Suprapubic skin (tissue), 3 donors: ENCODE measurements at regions not wholly inside any gene's neighbourhood (a gene's known extent, or its start where the extent isn't known, plus 50 kb on each side); places are given as distances from the start of the nearest gene placed in this dataset.

Source experiments
- CTCF ChIP-seq, 2 donors: fragments of 200-600 bp in 1 of 2; fragments of 450-650 bp in 1 of 2; sonication (generic) in 1 of 2; IDR thresholded peaks; one replicate each; pipeline ENCODE4 v1.5.1; 2016 to 2019; ENCODE audit warnings: antibody characterized with exemption in 2 of 2, mild to moderate bottlenecking in 1 of 2, moderate library complexity in 1 of 2
- EP300 ChIP-seq: sonication (generic); formaldehyde crosslinking; IDR thresholded peaks from one replicate; pipeline ENCODE4 v1.6.1; 2017; ENCODE audit warnings: antibody characterized with exemption

- no peak for TF ChIP-seq CTCF (IDR thresholded peaks at IDR 0.05)
- no peak for TF ChIP-seq EP300
Measured at GRCh38 chr3:118473343-118473742, 561.3 kb downstream of the IGSF11 start.
